ENCODE measurements at regions not wholly inside any gene's neighbourhood (a gene's known extent, or its start where the extent isn't known, plus 50 kb on each side); places are given as distances from the start of the nearest gene placed in this dataset.
"Not testable (repeated sequence)": the region's sequence is repeated elsewhere in the genome, so short reads cannot be mapped to it uniquely, and the experiment has no call there.

GRCh38 chr22:26770624-26771023 is 113.2 kb downstream of the MIAT start:
- TF ChIP-seq CTCF (optimal IDR thresholded peaks at IDR 0.05 in 1 of 3, IDR thresholded peaks at IDR 0.05 in 1 of 3, conservative IDR thresholded peaks at IDR 0.05 in 1 of 3; ENCODE audit: extremely low read depth in 1 of 3, insufficient read depth in 2 of 3, low read length in 3 of 3): no peak
- TF ChIP-seq EZH2 (IDR thresholded peaks at IDR 0.05; ENCODE audit: low read length): no peak
- FAIRE-seq: no peak
- DNase-seq (ENCODE audit: low read depth, low spot score): no peak

GRCh38 chr22:26773054-26773453 is 115.7 kb downstream of the MIAT start:
- H3K79me2 ChIP-seq (ENCODE audit: control insufficient read depth, insufficient read depth, low read length); H3K27me3 ChIP-seq (ENCODE audit: control insufficient read depth, extremely low read depth, insufficient read depth, low read length); DNase-seq (ENCODE audit: low read depth, low spot score); H3K36me3 ChIP-seq (ENCODE audit: control insufficient read depth in 2 of 2, extremely low read depth in 1 of 2, insufficient read depth in 2 of 2, low read length in 2 of 2); H2AFZ ChIP-seq (ENCODE audit: control insufficient read depth, low read length); dilution Hi-C loops (cut with MboI; ENCODE audit: extremely low pct_ligation_motif_present, low sequenced_read_pairs); H3K4me3 ChIP-seq (ENCODE audit: control insufficient read depth in 2 of 3, extremely low read depth in 1 of 3, insufficient read depth in 2 of 3, low read depth in 1 of 3, low read length in 3 of 3); H3K9ac ChIP-seq (ENCODE audit: control insufficient read depth, extremely low read depth, insufficient read depth, low read length); H3K27ac ChIP-seq (ENCODE audit: control insufficient read depth, insufficient read depth, low read length); H3K9me3 ChIP-seq (ENCODE audit: control insufficient read depth, low read depth, low read length); H3K4me2 ChIP-seq (ENCODE audit: control insufficient read depth, extremely low read depth, insufficient read depth, low read depth, low read length); FAIRE-seq; H3K4me1 ChIP-seq (ENCODE audit: control insufficient read depth, extremely low read depth, insufficient read depth, low read length); H3K9me1 ChIP-seq (ENCODE audit: control insufficient read depth, extremely low read depth, insufficient read depth, low read length); H4K20me1 ChIP-seq (ENCODE audit: control insufficient read depth, extremely low read depth, insufficient read depth, low read length): not testable (repeated sequence)

More at GRCh38 chr22:26770624-26771023, 113.2 kb downstream of the MIAT start:
- Histone ChIP-seq H3K79me2 (ENCODE audit: control insufficient read depth, insufficient read depth, low read length) (no peaks in the 10 kb centered on the region), H3K27ac (ENCODE audit: control insufficient read depth, insufficient read depth, low read length) (no peak overlapping the region), H3K9me1 (ENCODE audit: control insufficient read depth, extremely low read depth, insufficient read depth, low read length) (no peaks in the 10 kb centered on the region), H3K4me2 (ENCODE audit: control insufficient read depth, extremely low read depth, insufficient read depth, low read depth, low read length) (no peak overlapping the region), H3K36me3 (ENCODE audit: control insufficient read depth in 2 of 2, extremely low read depth in 1 of 2, insufficient read depth in 2 of 2, low read length in 2 of 2) (no peaks in the 10 kb centered on the region), H3K27me3 (ENCODE audit: control insufficient read depth, extremely low read depth, insufficient read depth, low read length) (no peaks in the 10 kb centered on the region), H3K4me1 (ENCODE audit: control insufficient read depth, extremely low read depth, insufficient read depth, low read length) (no peaks in the 10 kb centered on the region), H2AFZ (ENCODE audit: control insufficient read depth, low read length) (no peak overlapping the region), H3K4me3 (ENCODE audit: control insufficient read depth in 2 of 3, extremely low read depth in 1 of 3, insufficient read depth in 2 of 3, low read depth in 1 of 3, low read length in 3 of 3) (no peak overlapping the region), H3K9ac (ENCODE audit: control insufficient read depth, extremely low read depth, insufficient read depth, low read length) (no peak overlapping the region), H3K9me3 (ENCODE audit: control insufficient read depth, low read depth, low read length) (no peaks in the 10 kb centered on the region), H4K20me1 (ENCODE audit: control insufficient read depth, extremely low read depth, insufficient read depth, low read length) (no peaks in the 10 kb centered on the region)
- dilution Hi-C loops (cut with MboI; ENCODE audit: extremely low pct_ligation_motif_present, low sequenced_read_pairs): no loop called here

GRCh38 chr22:26775394-26775793 is 118.0 kb downstream of the MIAT start:
- dilution Hi-C loops (cut with MboI; ENCODE audit: extremely low pct_ligation_motif_present, low sequenced_read_pairs): no loop called here

More at GRCh38 chr22:26775394-26775793, 118.0 kb downstream of the MIAT start:
- H3K4me3 ChIP-seq (ENCODE audit: control insufficient read depth in 2 of 3, extremely low read depth in 1 of 3, insufficient read depth in 2 of 3, low read depth in 1 of 3, low read length in 3 of 3): no peak overlapping the region
- H3K4me1 ChIP-seq (ENCODE audit: control insufficient read depth, extremely low read depth, insufficient read depth, low read length): no peaks in the 10 kb centered on the region
- no peaks in the 10 kb centered on the region for H4K20me1 ChIP-seq (ENCODE audit: control insufficient read depth, extremely low read depth, insufficient read depth, low read length)
- H3K9me3 ChIP-seq (ENCODE audit: control insufficient read depth, low read depth, low read length): peaks cover 1% of the 10 kb centered on the region
- no peaks in the 10 kb centered on the region for H3K79me2 ChIP-seq (ENCODE audit: control insufficient read depth, insufficient read depth, low read length)
- H2AFZ ChIP-seq (ENCODE audit: control insufficient read depth, low read length): no peak overlapping the region
- TF ChIP-seq EZH2 (IDR thresholded peaks at IDR 0.05; ENCODE audit: low read length) (no peak), CTCF (optimal IDR thresholded peaks at IDR 0.05 in 1 of 3, IDR thresholded peaks at IDR 0.05 in 1 of 3, conservative IDR thresholded peaks at IDR 0.05 in 1 of 3; ENCODE audit: extremely low read depth in 1 of 3, insufficient read depth in 2 of 3, low read length in 3 of 3) (no peak)
- no peak for FAIRE-seq
- no peak overlapping the region for H3K27ac ChIP-seq (ENCODE audit: control insufficient read depth, insufficient read depth, low read length)
- H3K9ac ChIP-seq (ENCODE audit: control insufficient read depth, extremely low read depth, insufficient read depth, low read length): no peak overlapping the region
- DNase-seq (ENCODE audit: low read depth, low spot score): no peak
- no peaks in the 10 kb centered on the region for H3K27me3 ChIP-seq (ENCODE audit: control insufficient read depth, extremely low read depth, insufficient read depth, low read length)
- peaks cover 3 to 4% of the 10 kb centered on the region in 2 experiments for H3K36me3 ChIP-seq (ENCODE audit: control insufficient read depth in 2 of 2, extremely low read depth in 1 of 2, insufficient read depth in 2 of 2, low read length in 2 of 2)
- H3K9me1 ChIP-seq (ENCODE audit: control insufficient read depth, extremely low read depth, insufficient read depth, low read length): no peaks in the 10 kb centered on the region
- no peak overlapping the region for H3K4me2 ChIP-seq (ENCODE audit: control insufficient read depth, extremely low read depth, insufficient read depth, low read depth, low read length)

All from keratinocyte (primary cell).